GM12878 (cell line): ENCODE measurements at regions not wholly inside any gene's neighbourhood (a gene's known extent, or its start where the extent isn't known, plus 50 kb on each side); places are given as distances from the start of the nearest gene placed in this dataset.

Source experiments
- POLR2A ChIP-seq: IDR thresholded peaks from 2 replicates; pipeline ENCODE4 v1.6.1; 2011; ENCODE audit warnings: low read depth, mild to moderate bottlenecking, low read length
- SIX5 ChIP-seq: IDR thresholded peaks from 2 replicates; pipeline ENCODE4 v1.6.1; 2011; ENCODE audit warnings: mild to moderate bottlenecking, low read depth, low read length, moderate library complexity; ENCODE audit not compliant: severe bottlenecking
- SP1 ChIP-seq: IDR thresholded peaks from one replicate; pipeline ENCODE4 v1.6.1; 2011; ENCODE audit warnings: low read depth, low read length
- TF ChIP-seq, protein P1 (sequence below): IDR thresholded peaks from 2 replicates; pipeline ENCODE4 v1.6.1; 2012; ENCODE audit warnings: low read length, inconsistent platforms

DNA sequence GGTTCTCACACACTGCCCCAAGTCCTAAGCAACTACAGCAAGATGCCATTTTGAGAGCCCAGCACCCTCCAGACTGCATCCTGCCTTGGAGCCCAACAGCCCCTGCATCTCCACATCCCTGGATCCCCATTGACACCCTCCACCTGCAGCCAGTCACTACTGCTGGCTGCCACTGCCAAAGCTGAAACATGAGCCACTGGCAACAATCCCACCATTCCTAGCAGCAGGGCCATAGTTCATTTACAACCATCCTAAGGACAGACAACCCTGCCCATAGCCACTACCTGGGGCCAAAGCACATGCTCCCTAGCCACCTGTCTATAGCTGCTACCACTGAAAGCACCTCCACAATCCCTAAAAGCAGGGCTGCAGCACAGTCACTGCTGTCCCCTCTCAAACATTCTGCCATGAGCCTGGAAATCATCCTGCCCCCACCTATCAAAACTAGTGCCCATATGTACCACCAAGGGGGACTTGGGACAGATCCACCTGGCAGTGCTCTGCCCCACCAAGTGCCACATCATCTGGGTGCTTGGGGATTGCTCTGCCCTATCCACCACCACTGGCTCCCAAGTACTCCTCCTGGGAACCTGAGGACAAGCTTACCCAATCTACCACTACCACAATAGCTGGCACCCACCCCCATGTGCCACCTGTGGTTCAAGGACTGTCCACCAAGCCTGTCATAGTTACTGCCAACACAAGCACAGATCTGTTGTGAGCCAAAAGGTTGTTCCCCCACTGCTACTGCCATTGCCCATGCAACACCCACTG lies 138.8 kb upstream of the SOX6 start:
- TF ChIP-seq SP1 (no peak), POLR2A (no peak), SIX5 (no peak)
- TF ChIP-seq, protein P1, sequence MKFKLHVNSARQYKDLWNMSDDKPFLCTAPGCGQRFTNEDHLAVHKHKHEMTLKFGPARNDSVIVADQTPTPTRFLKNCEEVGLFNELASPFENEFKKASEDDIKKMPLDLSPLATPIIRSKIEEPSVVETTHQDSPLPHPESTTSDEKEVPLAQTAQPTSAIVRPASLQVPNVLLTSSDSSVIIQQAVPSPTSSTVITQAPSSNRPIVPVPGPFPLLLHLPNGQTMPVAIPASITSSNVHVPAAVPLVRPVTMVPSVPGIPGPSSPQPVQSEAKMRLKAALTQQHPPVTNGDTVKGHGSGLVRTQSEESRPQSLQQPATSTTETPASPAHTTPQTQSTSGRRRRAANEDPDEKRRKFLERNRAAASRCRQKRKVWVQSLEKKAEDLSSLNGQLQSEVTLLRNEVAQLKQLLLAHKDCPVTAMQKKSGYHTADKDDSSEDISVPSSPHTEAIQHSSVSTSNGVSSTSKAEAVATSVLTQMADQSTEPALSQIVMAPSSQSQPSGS = no peak
